ENCODE measurements at regions not wholly inside any gene's neighbourhood (a gene's known extent, or its start where the extent isn't known, plus 50 kb on each side); places are given as distances from the start of the nearest gene placed in this dataset.
"Not testable (repeated sequence)": the region's sequence is repeated elsewhere in the genome, so short reads cannot be mapped to it uniquely, and the experiment has no call there.

- no peak for DNase-seq (ENCODE audit: low read depth)
- no peak overlapping the region for H3K4me3 ChIP-seq (ENCODE audit: low read depth, low read length)
- TF ChIP-seq CTCF (IDR thresholded peaks at IDR 0.05; ENCODE audit: insufficient read depth, low read depth, low read length, missing control alignments): no peak
These were observed 270.2 kb downstream of the EN1 start for GRCh38 chr2:118577202-118577601.

DNA sequence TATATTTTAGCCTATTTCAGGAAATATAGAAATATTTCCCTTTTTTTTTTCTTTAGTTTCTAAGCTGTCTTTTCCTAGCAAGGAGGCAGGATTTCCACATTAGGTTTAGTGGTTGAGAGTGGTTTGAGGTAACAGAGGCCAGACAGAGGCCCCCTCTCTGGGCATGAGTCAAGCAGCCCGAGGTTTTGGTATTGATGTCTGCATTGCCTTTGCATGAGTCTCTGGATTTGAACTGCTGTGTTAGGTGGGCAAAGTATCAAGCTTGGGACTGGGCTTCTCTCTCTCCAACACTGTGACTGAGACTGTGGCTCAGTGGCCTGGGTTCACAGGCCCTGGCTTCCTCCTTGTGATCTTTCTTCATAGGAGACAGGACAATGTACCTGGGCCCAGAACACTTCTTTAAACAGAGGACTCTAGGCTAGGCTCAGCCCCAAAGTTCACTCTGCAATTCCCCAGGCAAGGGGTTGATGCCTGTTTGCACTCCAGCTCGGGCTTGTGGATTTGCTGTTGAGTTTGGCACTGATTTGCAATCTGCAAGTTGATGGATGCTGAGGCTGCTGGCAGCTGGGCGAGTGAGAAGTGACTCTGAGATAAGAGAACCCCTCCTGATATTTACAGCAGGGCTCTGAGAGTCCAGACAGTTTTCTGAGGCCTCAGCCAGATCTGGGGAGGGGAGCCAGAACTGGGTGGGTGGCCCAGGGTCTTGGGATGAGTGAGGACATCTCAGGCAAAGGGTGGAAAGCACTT lies 271.2 kb downstream of the EN1 start:
- no peak for DNase-seq (ENCODE audit: low read depth)
- H3K4me3 ChIP-seq (ENCODE audit: low read depth, low read length): no peak overlapping the region
- TF ChIP-seq CTCF (IDR thresholded peaks at IDR 0.05; ENCODE audit: insufficient read depth, low read depth, low read length, missing control alignments): no peak

- not testable (repeated sequence) for H3K4me3 ChIP-seq (ENCODE audit: low read depth, low read length); DNase-seq (ENCODE audit: low read depth)
These were observed 275.1 kb downstream of the EN1 start for GRCh38 chr2:118572380-118572779.

GRCh38 chr2:118569876-118570535 lies 277.4 kb downstream of the EN1 start:
- no peak for TF ChIP-seq CTCF (IDR thresholded peaks at IDR 0.05; ENCODE audit: insufficient read depth, low read depth, low read length, missing control alignments)
- H3K4me3 ChIP-seq (ENCODE audit: low read depth, low read length): no peak overlapping the region
- DNase-seq (ENCODE audit: low read depth): no peak

- no peak for TF ChIP-seq CTCF (IDR thresholded peaks at IDR 0.05; ENCODE audit: insufficient read depth, low read depth, low read length, missing control alignments)
- no peak overlapping the region for H3K4me3 ChIP-seq (ENCODE audit: low read depth, low read length)
- DNase-seq (ENCODE audit: low read depth): no peak
These were observed 278.7 kb downstream of the EN1 start for GRCh38 chr2:118568700-118569099.

DNA sequence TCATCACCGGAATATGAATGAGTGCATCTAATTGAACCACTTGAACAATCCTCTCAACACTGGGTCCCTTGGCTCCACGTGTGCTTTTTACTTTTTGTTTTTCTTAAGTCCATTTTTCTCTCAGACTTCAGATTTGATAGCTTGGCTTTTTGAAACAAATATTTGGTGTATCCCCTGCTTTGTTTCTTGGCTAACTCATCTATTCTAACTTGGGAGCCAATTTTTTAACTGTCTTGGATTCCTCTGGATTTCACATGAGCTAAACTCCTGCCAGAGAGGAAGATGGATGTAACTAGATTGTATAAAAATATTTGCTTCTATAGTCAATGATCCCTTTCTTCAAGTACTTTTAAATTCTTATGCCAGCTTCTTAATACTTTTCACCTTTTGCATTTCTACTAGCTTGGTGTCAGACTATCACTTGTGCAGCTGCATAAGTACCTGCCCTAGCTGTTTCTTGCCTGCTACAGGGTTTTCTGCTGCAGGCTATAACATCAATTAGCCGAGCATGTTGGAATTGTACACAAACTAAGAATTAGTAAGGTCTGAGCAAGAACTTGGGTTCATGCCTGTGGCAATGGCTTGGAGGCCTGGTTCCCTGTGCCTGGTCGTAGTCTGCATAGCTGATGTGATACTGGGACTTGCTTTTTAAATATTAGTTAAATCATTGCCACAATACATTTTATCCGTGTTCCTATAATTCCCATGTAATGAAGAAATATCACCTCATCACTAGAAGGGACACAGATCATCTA lies 281.5 kb downstream of the EN1 start:
- TF ChIP-seq CTCF (IDR thresholded peaks at IDR 0.05; ENCODE audit: insufficient read depth, low read depth, low read length, missing control alignments): no peak
- DNase-seq (ENCODE audit: low read depth): no peak
- H3K4me3 ChIP-seq (ENCODE audit: low read depth, low read length): no peak overlapping the region

- H3K4me3 ChIP-seq (ENCODE audit: low read depth, low read length): no peak overlapping the region
- no peak for TF ChIP-seq CTCF (IDR thresholded peaks at IDR 0.05; ENCODE audit: insufficient read depth, low read depth, low read length, missing control alignments)
- DNase-seq (ENCODE audit: low read depth): no peak
These were observed 282.1 kb downstream of the EN1 start for GRCh38 chr2:118565301-118565700.
